ENCODE measurements at regions not wholly inside any gene's neighbourhood (a gene's known extent, or its start where the extent isn't known, plus 50 kb on each side); places are given as distances from the start of the nearest gene placed in this dataset.
A peak's percentile ranks its signal among the peaks of the same experiment; 100 is the strongest.

DNA sequence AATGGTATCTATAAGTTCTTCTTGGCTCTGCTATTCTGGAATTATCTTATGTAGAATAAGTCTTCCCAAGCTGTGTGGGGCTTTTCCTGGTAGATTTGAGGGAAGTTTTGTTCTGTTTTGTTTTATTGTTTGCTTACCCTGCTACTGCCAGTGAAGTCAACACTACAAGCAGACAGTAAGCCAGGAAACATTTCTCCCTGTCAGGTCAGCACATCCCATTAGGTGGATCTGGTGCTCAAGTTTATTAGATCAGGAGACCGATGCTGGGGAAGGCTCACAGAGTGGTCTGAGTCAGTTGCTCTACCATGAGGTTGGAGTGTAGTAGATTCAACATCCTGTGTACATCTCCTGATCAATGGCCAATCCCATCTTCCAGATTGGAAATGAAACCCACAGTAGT is 79.1 kb downstream of the ADRB2 start:
- Mint-ChIP-seq H3K9me3 (no peaks in the 10 kb centered on the region), H3K36me3 (ENCODE audit: low read depth) (no peaks in the 10 kb centered on the region), H3K4me1 (peaks cover 24% of the 10 kb centered on the region), H3K4me3 (no peak overlapping the region), H3K27ac (no peak overlapping the region), H3K27me3 (ENCODE audit: insufficient read depth) (peaks cover 4% of the 10 kb centered on the region)
- DNase-seq = peak; percentile 19
- Histone ChIP-seq H3K27me3 (ENCODE audit: control insufficient read depth, insufficient read depth, low read length, poor library complexity, severe bottlenecking) (no peaks in the 10 kb centered on the region), H3K4me3 (ENCODE audit: low read length) (no peak overlapping the region), H3K4me1 (ENCODE audit: control insufficient read depth, insufficient read depth, low read length) (peaks cover 20% of the 10 kb centered on the region), H3K27ac (ENCODE audit: low read depth, low read length) (no peak overlapping the region), H3K9ac (ENCODE audit: extremely low read depth, low read length, poor library complexity, severe bottlenecking) (no peak overlapping the region), H3K36me3 (ENCODE audit: control insufficient read depth, insufficient read depth, low read length) (no peaks in the 10 kb centered on the region), H3K9me3 (ENCODE audit: control insufficient read depth, low read length) (no peaks in the 10 kb centered on the region)
- 100% methylated on average over 1 of the region's 1 CpG; no CpG with 5 or more reads in 1 of the 2 experiments for WGBS, 2 experiments (ENCODE audit: insufficient coverage in 1 of 2, insufficient read length in 1 of 2)
- TF ChIP-seq, protein P1, sequence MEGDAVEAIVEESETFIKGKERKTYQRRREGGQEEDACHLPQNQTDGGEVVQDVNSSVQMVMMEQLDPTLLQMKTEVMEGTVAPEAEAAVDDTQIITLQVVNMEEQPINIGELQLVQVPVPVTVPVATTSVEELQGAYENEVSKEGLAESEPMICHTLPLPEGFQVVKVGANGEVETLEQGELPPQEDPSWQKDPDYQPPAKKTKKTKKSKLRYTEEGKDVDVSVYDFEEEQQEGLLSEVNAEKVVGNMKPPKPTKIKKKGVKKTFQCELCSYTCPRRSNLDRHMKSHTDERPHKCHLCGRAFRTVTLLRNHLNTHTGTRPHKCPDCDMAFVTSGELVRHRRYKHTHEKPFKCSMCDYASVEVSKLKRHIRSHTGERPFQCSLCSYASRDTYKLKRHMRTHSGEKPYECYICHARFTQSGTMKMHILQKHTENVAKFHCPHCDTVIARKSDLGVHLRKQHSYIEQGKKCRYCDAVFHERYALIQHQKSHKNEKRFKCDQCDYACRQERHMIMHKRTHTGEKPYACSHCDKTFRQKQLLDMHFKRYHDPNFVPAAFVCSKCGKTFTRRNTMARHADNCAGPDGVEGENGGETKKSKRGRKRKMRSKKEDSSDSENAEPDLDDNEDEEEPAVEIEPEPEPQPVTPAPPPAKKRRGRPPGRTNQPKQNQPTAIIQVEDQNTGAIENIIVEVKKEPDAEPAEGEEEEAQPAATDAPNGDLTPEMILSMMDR (conservative IDR thresholded peaks at IDR 0.05) = no peak

DNA sequence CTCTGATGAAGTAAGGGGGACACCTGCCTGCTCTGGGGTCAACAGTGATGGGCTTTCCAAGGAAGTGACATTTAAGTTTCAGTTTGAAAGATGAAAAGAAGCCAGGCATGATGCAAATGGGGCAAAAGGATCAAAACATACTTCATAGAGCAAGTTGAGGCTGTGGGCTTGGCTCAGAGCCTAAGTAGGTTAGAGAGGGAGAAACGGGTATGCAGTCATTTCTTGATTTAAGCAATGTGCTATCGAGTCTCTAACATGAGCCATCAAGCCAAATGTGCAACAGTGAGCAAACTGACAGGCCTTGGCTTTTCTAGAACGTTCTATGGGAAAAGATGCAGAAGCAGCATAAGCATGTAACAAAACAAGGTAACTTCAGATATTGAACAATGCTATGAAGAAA is 80.6 kb downstream of the ADRB2 start:
- no peaks in the 10 kb centered on the region for H3K9me3 Mint-ChIP-seq
- Histone ChIP-seq H3K9ac (ENCODE audit: extremely low read depth, low read length, poor library complexity, severe bottlenecking) (no peak overlapping the region), H3K4me3 (ENCODE audit: low read length) (no peak overlapping the region), H3K9me3 (ENCODE audit: control insufficient read depth, low read length) (no peaks in the 10 kb centered on the region), H3K4me1 (ENCODE audit: control insufficient read depth, insufficient read depth, low read length) (peaks cover 20% of the 10 kb centered on the region), H3K36me3 (ENCODE audit: control insufficient read depth, insufficient read depth, low read length) (no peaks in the 10 kb centered on the region), H3K27me3 (ENCODE audit: control insufficient read depth, insufficient read depth, low read length, poor library complexity, severe bottlenecking) (no peaks in the 10 kb centered on the region), H3K27ac (ENCODE audit: low read depth, low read length) (no peak overlapping the region)
- H3K27me3 Mint-ChIP-seq (ENCODE audit: insufficient read depth) = peaks cover 12% of the 10 kb centered on the region
- DNase-seq = no peak
- TF ChIP-seq, protein P1 (conservative IDR thresholded peaks at IDR 0.05) = no peak
- peaks cover 22% of the 10 kb centered on the region for H3K4me1 Mint-ChIP-seq
- 91 to 98% methylated on average over 3 of the region's 3 CpGs for WGBS, 2 experiments (ENCODE audit: insufficient coverage in 1 of 2, insufficient read length in 1 of 2)
- H3K27ac Mint-ChIP-seq = no peak overlapping the region
- H3K4me3 Mint-ChIP-seq = no peak overlapping the region
- no peaks in the 10 kb centered on the region for H3K36me3 Mint-ChIP-seq (ENCODE audit: low read depth)

DNA sequence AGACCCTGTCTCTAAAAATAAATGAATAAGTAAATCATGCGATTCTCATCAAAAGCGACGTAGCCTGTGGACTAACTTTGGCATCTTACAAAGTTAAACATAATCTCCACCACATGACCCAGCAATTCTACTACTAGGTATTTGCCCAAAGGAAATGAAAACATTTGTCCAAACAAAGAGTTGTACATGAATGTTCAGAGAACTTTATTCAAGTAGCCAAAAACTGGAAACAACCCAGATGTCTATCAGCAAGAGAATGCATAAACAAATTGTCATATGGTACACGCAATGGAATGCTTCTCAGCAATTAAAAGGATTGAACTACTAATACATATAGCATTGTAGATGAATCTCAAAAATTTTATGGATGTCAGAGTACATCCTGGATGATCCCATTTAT is 82.6 kb downstream of the ADRB2 start:
- Histone ChIP-seq H3K36me3 (ENCODE audit: control insufficient read depth, insufficient read depth, low read length) (no peaks in the 10 kb centered on the region), H3K27ac (ENCODE audit: low read depth, low read length) (no peak overlapping the region), H3K27me3 (ENCODE audit: control insufficient read depth, insufficient read depth, low read length, poor library complexity, severe bottlenecking) (no peaks in the 10 kb centered on the region), H3K9ac (ENCODE audit: extremely low read depth, low read length, poor library complexity, severe bottlenecking) (no peak overlapping the region), H3K4me1 (ENCODE audit: control insufficient read depth, insufficient read depth, low read length) (peaks cover 21% of the 10 kb centered on the region), H3K4me3 (ENCODE audit: low read length) (no peak overlapping the region), H3K9me3 (ENCODE audit: control insufficient read depth, low read length) (no peaks in the 10 kb centered on the region)
- no peaks in the 10 kb centered on the region for H3K9me3 Mint-ChIP-seq
- no peak overlapping the region for H3K4me3 Mint-ChIP-seq
- no peaks in the 10 kb centered on the region for H3K36me3 Mint-ChIP-seq (ENCODE audit: low read depth)
- no peak overlapping the region for H3K27ac Mint-ChIP-seq
- peaks cover 17% of the 10 kb centered on the region for H3K27me3 Mint-ChIP-seq (ENCODE audit: insufficient read depth)
- DNase-seq = no peak
- TF ChIP-seq, protein P1 (conservative IDR thresholded peaks at IDR 0.05) = no peak
- peaks cover 15% of the 10 kb centered on the region for H3K4me1 Mint-ChIP-seq
- WGBS, 2 experiments (ENCODE audit: insufficient coverage in 1 of 2, insufficient read length in 1 of 2) = 94% methylated on average over 4 of the region's 4 CpGs; no CpG with 5 or more reads in 1 of the 2 experiments
